KMS-11 (cell line): ENCODE measurements at regions not wholly inside any gene's neighbourhood (a gene's known extent, or its start where the extent isn't known, plus 50 kb on each side); places are given as distances from the start of the nearest gene placed in this dataset.

Experiments used
- H2AFZ ChIP-seq: fragments of 200-600 bp; sonication (generic); 2 replicates; pipeline ENCODE4 v1.6.1; 2016; ENCODE audit warnings: antibody characterized with exemption, mixed run types, low read depth
- H3K27ac ChIP-seq: fragments of 200-600 bp; sonication (generic); 2 replicates; pipeline ENCODE4 v1.6.1; 2016; ENCODE audit warnings: mild to moderate bottlenecking, mixed run types
- H3K27me3 ChIP-seq: fragments of 200-600 bp; sonication (generic); 2 replicates; pipeline ENCODE4 v1.6.1; 2017; ENCODE audit warnings: mild to moderate bottlenecking, low read depth, mixed run types, moderate library complexity; ENCODE audit not compliant: insufficient read depth
- H3K36me3 ChIP-seq: fragments of 200-600 bp; sonication (generic); 2 replicates; pipeline ENCODE4 v1.6.1; 2017; ENCODE audit warnings: mild to moderate bottlenecking, mixed run types; ENCODE audit not compliant: insufficient read depth
- H3K4me1 ChIP-seq: fragments of 200-600 bp; sonication (generic); 2 replicates; pipeline ENCODE4 v1.6.1; 2016; ENCODE audit warnings: mild to moderate bottlenecking, low read depth, mixed run types; ENCODE audit not compliant: poor library complexity, severe bottlenecking
- H3K4me2 ChIP-seq: fragments of 200-600 bp; sonication (generic); 2 replicates; pipeline ENCODE4 v1.7.0; 2016; ENCODE audit warnings: mild to moderate bottlenecking, mixed run types
- H3K4me3 ChIP-seq: fragments of 200-600 bp; sonication (generic); IDR thresholded peaks from 2 replicates; pipeline ENCODE4 v1.6.1; 2017; ENCODE audit warnings: low read depth, low read length, mixed read lengths; ENCODE audit not compliant: insufficient read depth
- H3K79me2 ChIP-seq: fragments of 200-600 bp; sonication (generic); 2 replicates; pipeline ENCODE4 v1.6.1; 2016; ENCODE audit warnings: low read depth, mixed run types; ENCODE audit not compliant: insufficient read depth
- H3K9ac ChIP-seq: fragments of 200-600 bp; sonication (generic); 2 replicates; pipeline ENCODE4 v1.6.1; 2016; ENCODE audit warnings: mild to moderate bottlenecking, mixed run types
- H4K20me1 ChIP-seq: fragments of 200-600 bp; sonication (generic); 2 replicates; pipeline ENCODE4 v1.6.1; 2016; ENCODE audit warnings: mild to moderate bottlenecking, mixed run types; ENCODE audit not compliant: insufficient read depth
- CTCF ChIP-seq: fragments of 200-600 bp; sonication (generic); conservative IDR thresholded peaks from 2 replicates; pipeline ENCODE4 v1.6.1; 2017; ENCODE audit warnings: low read depth, mild to moderate bottlenecking, antibody characterized with exemption, low read length, moderate library complexity, mixed read lengths

DNA sequence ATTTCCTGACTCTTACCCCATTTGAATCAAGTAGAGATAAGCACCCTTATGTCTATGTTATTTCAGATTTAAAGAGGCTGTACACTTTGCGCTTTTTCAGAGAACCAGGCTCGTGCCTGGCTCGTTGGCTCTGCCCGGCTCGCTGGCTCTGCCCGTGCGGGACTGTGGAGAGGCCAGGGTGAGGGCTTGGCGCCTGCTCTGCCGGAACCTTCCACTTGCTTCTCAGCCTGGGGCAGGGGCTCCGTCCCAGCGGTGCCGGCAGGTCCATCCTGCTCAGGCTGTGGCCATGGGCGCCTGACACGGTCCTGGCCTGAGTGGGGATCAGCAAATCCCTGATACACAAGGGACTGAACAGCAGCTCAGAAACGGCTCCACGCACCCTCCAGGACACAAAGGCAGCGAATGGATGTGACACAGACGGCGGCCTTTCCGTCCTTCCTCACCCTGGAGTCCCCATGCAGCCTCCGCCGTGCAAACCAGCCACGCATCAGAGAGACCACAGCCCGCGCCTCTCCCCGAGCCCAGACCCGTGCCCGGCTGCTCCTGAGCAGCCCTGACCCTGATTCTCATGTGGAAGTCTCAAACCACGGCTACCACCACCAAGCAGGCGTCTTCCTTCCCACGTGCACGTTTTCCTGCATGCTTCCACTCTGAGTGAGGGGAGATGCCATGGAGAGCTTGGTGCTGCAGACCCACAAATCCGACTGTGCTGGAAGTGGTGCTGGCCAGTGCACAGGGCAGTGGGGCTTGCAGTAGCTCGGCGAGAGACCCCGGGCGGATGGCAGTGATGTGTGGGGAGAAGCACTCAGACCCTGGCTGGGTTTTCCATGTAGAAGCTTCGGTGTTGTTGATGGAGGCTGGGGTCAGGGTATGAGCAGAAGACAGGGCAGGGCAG is 233.9 kb downstream of the ERMARD start:
- Histone ChIP-seq H3K79me2 (no peaks in the 10 kb centered on the region), H3K27me3 (peaks cover 1% of the 10 kb centered on the region; the same call in 1 of the 2 replicates), H3K4me2 (no peak overlapping the region), H3K4me1 (no peaks in the 10 kb centered on the region), H3K36me3 (no peaks in the 10 kb centered on the region), H3K27ac (no peak overlapping the region), H3K9ac (no peak overlapping the region), H2AFZ (no peak overlapping the region), H3K4me3 (no peak overlapping the region), H4K20me1 (no peaks in the 10 kb centered on the region)
- TF ChIP-seq CTCF, result no peak

- H3K4me2 ChIP-seq, result no peak overlapping the region
- H3K9ac ChIP-seq, result no peak overlapping the region
- no peak for TF ChIP-seq CTCF
- H3K27me3 ChIP-seq, result peaks cover 4% of the 10 kb centered on the region; the same call in 1 of the 2 replicates
- H3K4me3 ChIP-seq, result no peak overlapping the region
- no peaks in the 10 kb centered on the region for H3K36me3 ChIP-seq
- no peaks in the 10 kb centered on the region for H3K79me2 ChIP-seq
- no peaks in the 10 kb centered on the region for H3K4me1 ChIP-seq
- no peak overlapping the region for H3K27ac ChIP-seq
- no peaks in the 10 kb centered on the region for H4K20me1 ChIP-seq
- no peak overlapping the region for H2AFZ ChIP-seq
Observed at GRCh38 chr6:169984181-169985120, 233.0 kb downstream of the ERMARD start.

DNA sequence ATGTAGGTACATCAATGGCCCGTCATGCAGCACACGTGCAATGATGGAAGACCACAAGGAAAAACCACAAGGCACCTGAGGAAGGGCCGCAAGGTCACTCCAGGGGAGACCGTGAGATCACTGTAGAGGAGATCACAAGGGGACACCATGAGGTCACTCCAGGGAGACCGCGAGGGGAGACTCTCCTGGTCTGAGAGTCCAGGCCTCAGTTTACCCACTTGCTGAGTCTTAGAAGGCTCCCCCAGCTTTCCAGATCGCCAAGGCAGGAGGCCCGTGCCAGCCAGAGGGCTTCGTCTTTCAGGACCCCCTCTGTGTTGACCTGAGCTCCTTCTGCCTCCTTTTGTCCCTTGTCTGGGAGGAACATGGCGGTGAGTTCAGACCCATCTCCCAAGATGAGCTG is 232.2 kb downstream of the ERMARD start:
- Histone ChIP-seq H3K4me3 (no peak overlapping the region), H3K27ac (no peak overlapping the region), H3K79me2 (no peaks in the 10 kb centered on the region), H3K9ac (no peak overlapping the region), H3K36me3 (no peaks in the 10 kb centered on the region), H2AFZ (no peak overlapping the region), H3K4me1 (no peaks in the 10 kb centered on the region), H4K20me1 (no peaks in the 10 kb centered on the region), H3K4me2 (no peak overlapping the region), H3K27me3 (peaks cover 4% of the 10 kb centered on the region; the same call in 1 of the 2 replicates)
- no peak for TF ChIP-seq CTCF

GRCh38 chr6:169982461-169983386 is 231.3 kb downstream of the ERMARD start:
- no peak for TF ChIP-seq CTCF

More at GRCh38 chr6:169982461-169983386, 231.3 kb downstream of the ERMARD start:
- peaks cover 4% of the 10 kb centered on the region; the same call in 1 of the 2 replicates for H3K27me3 ChIP-seq
- H3K4me2 ChIP-seq, result no peak overlapping the region
- no peak overlapping the region for H3K4me3 ChIP-seq
- H4K20me1 ChIP-seq, result no peaks in the 10 kb centered on the region
- H3K36me3 ChIP-seq, result no peaks in the 10 kb centered on the region
- H3K4me1 ChIP-seq, result no peaks in the 10 kb centered on the region
- H3K79me2 ChIP-seq, result no peaks in the 10 kb centered on the region
- H2AFZ ChIP-seq, result no peak overlapping the region
- H3K27ac ChIP-seq, result no peak overlapping the region
- no peak overlapping the region for H3K9ac ChIP-seq
